ENCODE measurements at regions not wholly inside any gene's neighbourhood (a gene's known extent, or its start where the extent isn't known, plus 50 kb on each side); places are given as distances from the start of the nearest gene placed in this dataset.

DNA sequence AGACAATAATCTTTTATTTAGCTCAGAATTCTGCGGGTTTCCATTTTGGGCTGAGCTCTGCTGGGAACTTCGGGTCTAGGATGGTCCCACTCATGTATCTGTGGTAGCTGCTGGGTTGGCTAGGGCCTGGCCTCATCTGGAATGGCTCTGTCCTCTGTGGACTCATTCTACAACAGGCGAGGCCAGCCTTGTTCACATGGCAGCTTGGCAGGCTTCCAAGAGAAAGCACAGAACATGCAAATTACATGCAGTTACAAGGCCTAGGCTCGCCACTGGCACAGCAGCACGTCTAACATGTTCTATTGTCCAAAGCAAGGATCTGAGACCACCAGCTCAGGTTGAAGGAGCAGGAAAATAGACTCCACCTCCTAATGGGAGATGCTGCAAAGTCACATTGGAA, 431.4 kb downstream of the PDCD6IP start:
- no peak overlapping the region for H3K4me3 ChIP-seq (ENCODE audit: low read length)
- no peaks in the 10 kb centered on the region for H3F3A ChIP-seq (ENCODE audit: insufficient read depth, low read length, poor library complexity, severe bottlenecking)
- no peaks in the 10 kb centered on the region for H3K9me2 ChIP-seq (ENCODE audit: insufficient read depth, low read length)
- no peak overlapping the region for H3K9ac ChIP-seq (ENCODE audit: low read length)
- no peaks in the 10 kb centered on the region for H3K9me3 ChIP-seq (ENCODE audit: low read length)
- H3K4me2 ChIP-seq (ENCODE audit: low read length) = no peak overlapping the region
- H3K79me2 ChIP-seq (replicated peaks; ENCODE audit: insufficient read depth, low read length) = no peaks in the 10 kb centered on the region
- H3K36me3 ChIP-seq (ENCODE audit: insufficient read depth, low read length) = no peaks in the 10 kb centered on the region
- no peak overlapping the region for H2AFZ ChIP-seq (ENCODE audit: low read depth, low read length)
- no peak for TF ChIP-seq POLR2AphosphoS5 (IDR thresholded peaks at IDR 0.05)
- TF ChIP-seq EP300 (conservative IDR thresholded peaks at IDR 0.05; ENCODE audit: poor library complexity, severe bottlenecking) = no peak
- TF ChIP-seq SMC3 (conservative IDR thresholded peaks at IDR 0.05; ENCODE audit: poor library complexity) = no peak
- TF ChIP-seq MXI1 (conservative IDR thresholded peaks at IDR 0.05; ENCODE audit: poor library complexity, severe bottlenecking) = no peak
- TF ChIP-seq CTCF (IDR thresholded peaks at IDR 0.05; ENCODE audit: poor library complexity, severe bottlenecking) = no peak
- no peak for TF ChIP-seq RAD21 (conservative IDR thresholded peaks at IDR 0.05)
- TF ChIP-seq TAF1 (IDR thresholded peaks at IDR 0.05; ENCODE audit: low read depth) = no peak
- TF ChIP-seq, protein P1, sequence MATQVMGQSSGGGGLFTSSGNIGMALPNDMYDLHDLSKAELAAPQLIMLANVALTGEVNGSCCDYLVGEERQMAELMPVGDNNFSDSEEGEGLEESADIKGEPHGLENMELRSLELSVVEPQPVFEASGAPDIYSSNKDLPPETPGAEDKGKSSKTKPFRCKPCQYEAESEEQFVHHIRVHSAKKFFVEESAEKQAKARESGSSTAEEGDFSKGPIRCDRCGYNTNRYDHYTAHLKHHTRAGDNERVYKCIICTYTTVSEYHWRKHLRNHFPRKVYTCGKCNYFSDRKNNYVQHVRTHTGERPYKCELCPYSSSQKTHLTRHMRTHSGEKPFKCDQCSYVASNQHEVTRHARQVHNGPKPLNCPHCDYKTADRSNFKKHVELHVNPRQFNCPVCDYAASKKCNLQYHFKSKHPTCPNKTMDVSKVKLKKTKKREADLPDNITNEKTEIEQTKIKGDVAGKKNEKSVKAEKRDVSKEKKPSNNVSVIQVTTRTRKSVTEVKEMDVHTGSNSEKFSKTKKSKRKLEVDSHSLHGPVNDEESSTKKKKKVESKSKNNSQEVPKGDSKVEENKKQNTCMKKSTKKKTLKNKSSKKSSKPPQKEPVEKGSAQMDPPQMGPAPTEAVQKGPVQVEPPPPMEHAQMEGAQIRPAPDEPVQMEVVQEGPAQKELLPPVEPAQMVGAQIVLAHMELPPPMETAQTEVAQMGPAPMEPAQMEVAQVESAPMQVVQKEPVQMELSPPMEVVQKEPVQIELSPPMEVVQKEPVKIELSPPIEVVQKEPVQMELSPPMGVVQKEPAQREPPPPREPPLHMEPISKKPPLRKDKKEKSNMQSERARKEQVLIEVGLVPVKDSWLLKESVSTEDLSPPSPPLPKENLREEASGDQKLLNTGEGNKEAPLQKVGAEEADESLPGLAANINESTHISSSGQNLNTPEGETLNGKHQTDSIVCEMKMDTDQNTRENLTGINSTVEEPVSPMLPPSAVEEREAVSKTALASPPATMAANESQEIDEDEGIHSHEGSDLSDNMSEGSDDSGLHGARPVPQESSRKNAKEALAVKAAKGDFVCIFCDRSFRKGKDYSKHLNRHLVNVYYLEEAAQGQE (IDR thresholded peaks at IDR 0.05; ENCODE audit: borderline replicate concordance) = no peak
- TF ChIP-seq EZH2 (IDR thresholded peaks at IDR 0.05; ENCODE audit: borderline replicate concordance, insufficient read depth, low read length, poor library complexity, severe bottlenecking) = no peak
- H3K27me3 ChIP-seq (ENCODE audit: insufficient read depth, low read depth, low read length) = no peaks in the 10 kb centered on the region
- no peaks in the 10 kb centered on the region for H4K20me1 ChIP-seq (ENCODE audit: insufficient read depth)
- no peak overlapping the region for H3K27ac ChIP-seq (ENCODE audit: low read length)

GRCh38 chr3:34235096-34235495, 436.7 kb downstream of the PDCD6IP start:
- Histone ChIP-seq H3K9me2 (ENCODE audit: insufficient read depth, low read length) (no peaks in the 10 kb centered on the region), H3K27me3 (ENCODE audit: insufficient read depth, low read depth, low read length) (no peaks in the 10 kb centered on the region), H3F3A (ENCODE audit: insufficient read depth, low read length, poor library complexity, severe bottlenecking) (no peaks in the 10 kb centered on the region), H3K9ac (ENCODE audit: low read length) (no peak overlapping the region), H3K27ac (ENCODE audit: low read length) (no peak overlapping the region), H3K36me3 (ENCODE audit: insufficient read depth, low read length) (no peaks in the 10 kb centered on the region), H2AFZ (ENCODE audit: low read depth, low read length) (no peak overlapping the region), H3K4me2 (ENCODE audit: low read length) (no peak overlapping the region), H3K4me3 (ENCODE audit: low read length) (no peak overlapping the region), H4K20me1 (ENCODE audit: insufficient read depth) (no peaks in the 10 kb centered on the region), H3K9me3 (ENCODE audit: low read length) (no peaks in the 10 kb centered on the region), H3K79me2 (replicated peaks; ENCODE audit: insufficient read depth, low read length) (no peaks in the 10 kb centered on the region)
- TF ChIP-seq, protein P1 (IDR thresholded peaks at IDR 0.05; ENCODE audit: borderline replicate concordance) = peak; percentile 99
- TF ChIP-seq POLR2AphosphoS5 (IDR thresholded peaks at IDR 0.05) = peak; percentile 40
- no peak for TF ChIP-seq TAF1 (IDR thresholded peaks at IDR 0.05; ENCODE audit: low read depth)

Data from neural cell (in vitro differentiated cells).